D341Med (cell line): ENCODE measurements at regions not wholly inside any gene's neighbourhood (a gene's known extent, or its start where the extent isn't known, plus 50 kb on each side); places are given as distances from the start of the nearest gene placed in this dataset.
A peak's percentile ranks its signal among the peaks of the same experiment; 100 is the strongest.
"Not testable (repeated sequence)": the region's sequence is repeated elsewhere in the genome, so short reads cannot be mapped to it uniquely, and the experiment has no call there.

Experiments used
- DNase-seq: peaks from one replicate; pipeline ENCODE4 v3.0.0; 2012; ENCODE audit warnings: low spot score

- not testable (repeated sequence) for DNase-seq
These were observed 155.8 kb upstream of the FAM174A start for GRCh38 chr5:100379254-100379858.

GRCh38 chr5:100364757-100365478 is 170.3 kb upstream of the FAM174A start:
- DNase-seq = not testable (repeated sequence)

- DNase-seq = not testable (repeated sequence)
These were observed 170.8 kb upstream of the FAM174A start for GRCh38 chr5:100364343-100364742.

DNA sequence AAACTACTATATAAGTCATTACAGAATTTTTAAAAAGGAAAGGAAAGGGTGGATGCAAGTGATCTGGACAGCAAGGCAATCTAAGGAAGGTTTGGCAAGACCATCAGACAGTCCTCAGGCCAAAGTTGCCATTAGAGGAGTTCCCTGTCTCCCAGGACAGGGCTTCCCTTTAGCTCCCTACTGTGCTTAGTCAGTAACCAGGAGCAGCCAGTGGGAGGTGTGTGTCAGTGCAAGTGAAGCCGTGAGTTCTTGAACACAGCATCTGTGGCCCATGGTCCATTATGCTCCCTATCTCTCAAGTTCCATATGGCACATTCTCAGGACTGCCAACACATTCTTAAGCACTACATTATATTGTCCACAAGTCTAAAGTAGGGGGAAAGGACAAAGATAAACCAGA is 175.2 kb upstream of the FAM174A start:
- DNase-seq = not testable (repeated sequence)

- not testable (repeated sequence) for DNase-seq
These were observed 188.9 kb upstream of the FAM174A start for GRCh38 chr5:100346269-100346668.

GRCh38 chr5:100341485-100341884 is 193.7 kb upstream of the FAM174A start:
- not testable (repeated sequence) for DNase-seq

DNA sequence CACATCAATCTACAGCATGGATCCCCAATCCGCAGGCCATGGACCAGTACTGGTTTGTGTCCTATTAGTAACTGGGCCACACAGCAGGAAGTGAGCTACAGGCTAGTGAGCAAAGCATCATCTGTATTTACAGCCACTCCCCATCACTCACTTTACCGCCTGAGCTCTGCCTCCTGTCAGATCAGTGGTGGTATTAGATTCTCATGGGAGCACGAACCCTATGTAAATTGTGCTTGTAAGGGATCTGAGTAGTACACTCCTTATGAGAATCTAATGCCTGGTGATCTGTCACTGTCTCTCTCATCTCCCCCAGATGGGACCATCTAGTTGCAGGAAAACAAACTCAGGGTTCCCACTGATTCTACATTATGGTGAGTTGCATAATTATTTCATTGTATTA is 212.7 kb upstream of the FAM174A start:
- no peak for DNase-seq

GRCh38 chr5:100319885-100320284 is 215.3 kb upstream of the FAM174A start:
- no peak for DNase-seq

DNA sequence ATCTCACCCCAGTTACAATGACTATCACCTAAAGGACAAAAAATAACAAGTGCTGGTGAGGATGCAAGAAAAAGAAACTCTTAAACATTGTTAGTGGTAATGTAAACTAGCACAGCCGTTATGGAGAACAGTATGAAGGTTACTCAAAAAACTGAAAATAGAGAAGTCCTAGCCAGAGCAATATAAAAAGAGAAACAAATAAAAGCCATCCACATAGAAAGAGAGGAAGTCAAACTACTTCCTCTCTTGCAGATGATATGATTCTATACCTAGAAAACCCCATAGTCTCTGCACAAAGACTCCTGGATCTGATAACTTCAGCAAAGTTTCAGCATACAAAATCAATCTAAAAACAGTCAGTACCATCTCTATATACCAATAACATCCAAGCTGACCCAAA is 221.5 kb upstream of the FAM174A start:
- DNase-seq = no peak

DNA sequence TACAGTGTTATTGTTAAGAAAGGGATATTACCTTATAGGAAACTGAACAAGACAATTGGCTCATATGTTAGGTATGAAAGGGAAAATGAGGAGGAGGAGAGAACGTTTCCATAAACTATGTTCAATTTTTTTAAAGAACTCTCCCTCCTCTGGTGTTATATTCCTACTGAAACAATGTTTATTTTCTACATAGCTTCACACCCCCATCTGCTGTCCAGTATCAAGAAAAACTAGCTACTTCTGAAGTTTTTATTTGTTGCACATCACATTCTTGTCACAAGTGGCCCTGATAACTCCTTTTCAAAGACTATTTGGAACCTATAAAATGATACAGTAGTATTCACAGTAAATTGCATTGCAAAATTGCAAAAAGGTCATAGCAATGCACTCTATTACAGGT is 223.4 kb upstream of the FAM174A start:
- peak; percentile 8 for DNase-seq

- DNase-seq = no peak
These were observed 229.2 kb upstream of the FAM174A start for GRCh38 chr5:100306000-100306399.

- no peak for DNase-seq
These were observed 232.0 kb upstream of the FAM174A start for GRCh38 chr5:100303216-100303615.

- DNase-seq = no peak
These were observed 235.9 kb upstream of the FAM174A start for GRCh38 chr5:100299261-100299660.

DNA sequence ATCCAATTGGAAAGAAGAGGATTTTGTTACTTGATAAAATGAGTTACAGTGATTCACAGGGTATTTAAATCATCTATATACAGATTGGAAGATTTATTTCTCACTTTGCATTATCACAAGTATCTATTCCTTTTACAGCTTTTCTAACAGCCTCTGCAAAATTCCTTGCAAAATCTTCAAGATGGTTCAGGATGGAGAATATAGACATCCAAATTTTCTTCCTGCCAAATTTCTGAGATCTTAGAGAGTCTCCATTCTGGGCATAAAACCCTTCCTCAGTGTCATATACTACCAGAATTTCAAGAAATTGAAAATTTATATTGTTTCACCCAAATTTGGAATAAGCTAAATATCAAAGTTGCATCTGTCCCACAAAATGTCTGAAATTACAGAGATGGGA is 259.1 kb upstream of the FAM174A start:
- DNase-seq = no peak

- DNase-seq = no peak
These were observed 259.5 kb upstream of the FAM174A start for GRCh38 chr5:100275631-100276030.

DNA sequence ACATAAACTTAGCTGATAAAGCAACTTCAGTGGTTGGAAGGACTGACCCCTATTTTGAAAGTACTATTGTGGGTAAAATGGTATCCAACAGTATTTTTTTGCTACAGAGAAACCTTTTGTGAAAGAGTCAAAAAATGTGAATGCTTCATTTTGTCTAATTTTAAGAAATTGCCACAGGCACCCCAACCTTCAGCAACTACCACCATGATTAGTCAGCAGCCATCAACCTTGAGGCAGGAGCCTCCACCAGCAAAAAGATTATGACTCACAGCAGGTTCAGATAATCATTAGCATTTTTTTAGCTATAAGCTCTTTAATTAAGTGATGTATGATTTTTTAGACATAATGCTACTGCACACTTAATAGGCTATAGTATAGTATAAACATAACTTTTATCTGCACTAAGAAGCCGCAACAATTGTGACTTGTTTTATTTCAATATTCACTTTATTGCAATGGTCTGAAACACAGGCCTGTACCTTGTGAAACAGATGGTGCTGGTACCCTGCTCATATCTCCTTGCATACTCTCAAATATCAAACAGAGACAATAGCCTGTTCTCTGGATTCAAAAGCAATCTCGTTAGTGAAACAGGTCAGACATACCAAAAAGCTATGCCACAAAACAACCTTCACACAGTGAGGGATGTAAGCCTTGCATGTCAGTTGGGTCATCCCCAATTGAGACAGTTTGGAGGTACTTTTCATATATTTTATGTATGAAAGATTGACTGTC is 261.2 kb upstream of the FAM174A start:
- no peak for DNase-seq

DNA sequence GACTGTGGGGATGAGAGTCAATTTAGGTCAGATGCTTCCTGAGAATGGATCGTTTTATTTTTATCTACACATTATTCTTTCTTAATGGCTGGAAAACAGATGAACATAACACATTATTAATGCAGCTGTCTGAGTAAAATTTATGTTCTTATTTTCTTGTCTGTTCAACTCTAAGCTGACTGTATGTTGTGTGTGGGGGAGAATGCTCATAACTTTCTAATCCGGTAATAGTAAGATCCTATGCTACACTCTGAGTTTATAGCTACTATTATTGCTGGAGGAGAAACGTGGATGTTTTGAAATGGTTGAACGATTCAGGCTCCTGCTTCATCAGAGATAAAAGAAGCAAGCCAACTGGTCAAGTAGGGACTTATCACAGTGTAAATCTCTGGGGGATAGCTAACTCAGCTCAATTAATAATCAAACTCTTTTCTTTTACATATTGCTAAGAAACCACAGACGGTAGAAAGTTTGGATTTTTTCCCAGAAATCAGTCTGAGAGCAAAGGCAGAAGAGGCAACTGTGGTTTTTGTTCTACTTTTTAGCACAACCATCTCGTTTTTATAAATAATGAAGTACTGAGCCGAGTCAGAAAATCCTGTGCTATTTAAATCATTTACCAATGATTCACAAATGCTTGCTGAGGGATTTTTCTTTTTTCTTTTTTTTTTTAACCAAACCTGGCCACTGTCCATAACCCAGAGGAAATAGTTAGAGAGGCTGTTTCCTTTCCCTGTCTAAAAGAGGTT is 265.0 kb upstream of the FAM174A start:
- DNase-seq = no peak

DNA sequence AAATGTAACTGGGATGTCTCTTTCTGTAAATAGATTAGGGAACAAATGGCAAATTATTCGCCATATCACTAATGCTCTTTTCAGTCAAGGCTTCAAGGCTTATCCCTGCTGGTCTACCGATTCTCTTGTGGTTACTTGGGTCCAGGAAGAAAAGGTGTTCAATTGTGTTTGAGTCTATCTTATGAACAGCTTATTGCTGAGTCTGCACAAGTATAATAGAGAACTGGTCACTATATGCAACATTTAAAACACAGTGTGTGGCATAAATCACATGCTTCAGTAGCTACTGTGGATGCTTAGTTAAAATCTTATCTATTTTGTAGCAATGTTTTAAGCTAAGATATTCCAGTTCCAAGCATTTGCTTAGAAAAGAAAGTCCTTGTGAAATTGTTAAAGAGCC is 274.2 kb upstream of the FAM174A start:
- DNase-seq = no peak

DNA sequence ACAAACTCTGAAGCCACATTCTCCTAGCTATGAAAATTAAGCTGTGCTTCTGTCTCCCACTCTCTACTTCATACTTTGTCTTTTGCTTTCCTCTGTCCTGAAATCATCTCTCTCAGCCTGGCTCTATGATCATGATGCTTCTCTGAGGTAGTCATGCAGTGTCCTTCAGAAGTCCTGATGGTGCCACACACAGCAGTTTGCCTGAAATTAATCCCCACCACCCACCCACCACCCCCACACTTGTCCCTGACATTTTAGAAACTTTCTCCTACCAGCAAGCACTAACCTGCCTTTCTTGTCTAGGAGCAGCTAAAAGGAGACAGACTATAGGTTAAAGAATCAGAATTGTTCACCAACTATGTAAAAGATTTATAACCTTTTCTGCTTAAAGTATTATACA is 282.2 kb upstream of the FAM174A start:
- DNase-seq = no peak

- no peak for DNase-seq
These were observed 283.1 kb upstream of the FAM174A start for GRCh38 chr5:100252037-100252436.

- DNase-seq = no peak
These were observed 285.3 kb upstream of the FAM174A start for GRCh38 chr5:100249884-100250269.

DNA sequence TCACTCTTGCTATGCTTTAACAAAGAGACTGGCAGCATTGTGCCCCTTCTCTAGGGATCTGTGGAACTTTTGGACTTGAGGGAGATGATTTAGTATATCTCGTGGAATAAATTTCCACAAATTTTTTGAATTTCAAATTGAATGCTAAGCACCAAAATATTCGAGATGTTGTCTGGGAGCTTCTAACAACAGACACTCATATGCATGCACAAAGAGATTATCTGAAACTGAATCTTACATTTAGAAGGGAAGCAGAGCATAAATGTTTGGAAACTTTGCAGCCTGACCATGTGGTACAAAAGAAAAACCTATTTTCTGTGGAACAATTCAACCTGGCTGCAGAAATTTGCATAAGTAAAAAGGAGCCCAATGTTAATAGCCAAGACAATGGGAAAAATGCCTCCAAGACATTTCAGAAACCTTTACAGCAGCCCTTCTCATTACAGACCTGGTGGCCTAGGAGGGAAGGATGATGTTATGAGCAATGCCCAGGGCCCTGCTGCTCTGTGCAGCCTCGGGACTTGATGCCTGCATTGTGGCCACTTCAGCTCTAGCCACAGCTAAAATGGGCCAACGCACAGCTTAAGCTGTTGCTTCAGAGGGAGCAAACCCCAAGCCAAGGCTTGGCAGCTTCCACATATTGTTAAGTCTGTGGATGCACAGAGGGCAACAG is 285.8 kb upstream of the FAM174A start:
- no peak for DNase-seq
